Trophoblast cell (in vitro differentiated cells and primary cell): ENCODE measurements at regions not wholly inside any gene's neighbourhood (a gene's known extent, or its start where the extent isn't known, plus 50 kb on each side); places are given as distances from the start of the nearest gene placed in this dataset.

ENCODE experiments used
- DNase-seq, 2 donors: peaks; one replicate each; pipeline ENCODE4 v3.0.0-alpha.2; 2016
- H2AFZ ChIP-seq: 2 replicates; pipeline ENCODE4 v1.6.1; 2013; ENCODE audit warnings: low read length, moderate library complexity, mild to moderate bottlenecking; ENCODE audit not compliant: insufficient read depth, poor library complexity
- H2AK5ac ChIP-seq: 2 replicates; pipeline ENCODE4 v1.6.1; 2013; ENCODE audit warnings: mild to moderate bottlenecking, low read length
- H2BK120ac ChIP-seq: 2 replicates; pipeline ENCODE4 v1.6.1; 2013; ENCODE audit warnings: low read length, mild to moderate bottlenecking, moderate library complexity; ENCODE audit not compliant: insufficient read depth, poor library complexity
- H2BK12ac ChIP-seq: 2 replicates; pipeline ENCODE4 v1.6.1; 2013; ENCODE audit warnings: mild to moderate bottlenecking, low read length, moderate library complexity
- H2BK5ac ChIP-seq: 2 replicates; pipeline ENCODE4 v1.6.1; 2013; ENCODE audit warnings: low read length, low read depth, moderate library complexity, mild to moderate bottlenecking; ENCODE audit not compliant: poor library complexity
- H3K14ac ChIP-seq: 2 replicates; pipeline ENCODE4 v1.6.1; 2013; ENCODE audit warnings: mild to moderate bottlenecking, low read length
- H3K18ac ChIP-seq: 2 replicates; pipeline ENCODE4 v1.6.1; 2013; ENCODE audit warnings: mild to moderate bottlenecking, low read length
- H3K23ac ChIP-seq: 2 replicates; pipeline ENCODE4 v1.6.1; 2013; ENCODE audit warnings: low read length
- H3K27ac ChIP-seq: 2 replicates; pipeline ENCODE4 v1.5.1; 2013; ENCODE audit warnings: low read depth, mild to moderate bottlenecking, inconsistent platforms, low read length, moderate library complexity
- H3K27me3 ChIP-seq: 2 replicates; pipeline ENCODE4 v1.6.1; 2013; ENCODE audit warnings: inconsistent platforms, mild to moderate bottlenecking, low read length, moderate library complexity; ENCODE audit not compliant: insufficient read depth
- H3K36me3 ChIP-seq, 2 experiments: 1 replicate in 1 of 2; 2 replicates in 1 of 2; pipeline ENCODE4 v1.6.1; 2013; ENCODE audit warnings: low read length in 2 of 2, mild to moderate bottlenecking in 2 of 2, moderate library complexity in 1 of 2; ENCODE audit not compliant: insufficient read depth in 2 of 2, control insufficient read depth in 1 of 2
- H3K4ac ChIP-seq: 2 replicates; pipeline ENCODE4 v1.6.1; 2013; ENCODE audit warnings: low read depth, mild to moderate bottlenecking, low read length, moderate library complexity
- H3K4me1 ChIP-seq, 2 experiments: 1 replicate in 1 of 2; 2 replicates in 1 of 2; pipeline ENCODE4 v1.6.1; 2013; ENCODE audit warnings: low read length in 2 of 2, mild to moderate bottlenecking in 2 of 2, moderate library complexity in 1 of 2; ENCODE audit not compliant: insufficient read depth in 2 of 2, control insufficient read depth in 1 of 2
- H3K4me2 ChIP-seq: 2 replicates; pipeline ENCODE4 v1.6.1; 2013; ENCODE audit warnings: inconsistent platforms, mild to moderate bottlenecking, low read length, moderate library complexity
- H3K4me3 ChIP-seq: 2 replicates; pipeline ENCODE4 v1.5.1; 2013; ENCODE audit warnings: mild to moderate bottlenecking, low read depth, low read length, inconsistent platforms
- H3K79me1 ChIP-seq: one replicate; pipeline ENCODE4 v1.6.1; 2013; ENCODE audit warnings: low read length
- H3K79me2 ChIP-seq: 2 replicates; pipeline ENCODE4 v1.6.1; 2013; ENCODE audit warnings: low read length, mild to moderate bottlenecking; ENCODE audit not compliant: control insufficient read depth, insufficient read depth, poor library complexity
- H3K9ac ChIP-seq: 2 replicates; pipeline ENCODE4 v1.6.1; 2013; ENCODE audit warnings: mild to moderate bottlenecking, low read length
- H3K9me3 ChIP-seq: 2 replicates; pipeline ENCODE4 v1.6.1; 2013; ENCODE audit warnings: low read depth, mild to moderate bottlenecking, control low read depth, inconsistent platforms, low read length; ENCODE audit not compliant: insufficient read depth
- H4K12ac ChIP-seq: 2 replicates; pipeline ENCODE4 v1.6.1; 2013; ENCODE audit warnings: low read depth, mild to moderate bottlenecking, low read length, moderate library complexity
- H4K8ac ChIP-seq: 2 replicates; pipeline ENCODE4 v1.6.1; 2013; ENCODE audit warnings: low read depth, mild to moderate bottlenecking, low read length, moderate library complexity
- H4K91ac ChIP-seq: one replicate; pipeline ENCODE4 v1.6.1; 2013; ENCODE audit warnings: low read depth, mild to moderate bottlenecking, low read length, moderate library complexity
- WGBS: extraction: QIAGEN DNeasy Blood & Tissue Kit; methylation state at CpG from one replicate; pipeline ENCODE4 v1.1.7; 2013; ENCODE audit warnings: missing lambda C conversion rate; ENCODE audit not compliant: insufficient read length, insufficient coverage; ENCODE audit errors: extremely low coverage; 5-methylcytosine and 5-hydroxymethylcytosine counted together

- Histone ChIP-seq H4K8ac (no peak overlapping the region), H3K27ac (no peak overlapping the region), H3K27me3 (no peaks in the 10 kb centered on the region), H3K4ac (no peak overlapping the region), H4K12ac (no peak overlapping the region), H3K9me3 (no peaks in the 10 kb centered on the region), H3K4me3 (no peak overlapping the region), H3K23ac (no peak overlapping the region), H3K4me2 (no peak overlapping the region), H2BK5ac (no peak overlapping the region), H3K14ac (no peak overlapping the region), H2AK5ac (no peak overlapping the region), H3K9ac (no peak overlapping the region), H2BK120ac (no peak overlapping the region), H2BK12ac (no peak overlapping the region), H3K36me3 (no peaks in the 10 kb centered on the region), H3K18ac (no peak overlapping the region), H3K79me1 (no peaks in the 10 kb centered on the region), H3K79me2 (no peaks in the 10 kb centered on the region), H2AFZ (no peak overlapping the region), H3K4me1 (no peaks in the 10 kb centered on the region), H4K91ac (no peak overlapping the region)
- DNase-seq, result no peak
- WGBS, result no CpG with 5 or more reads among the region's 3 CpGs
These were observed 75.3 kb upstream of the STEAP1 start for GRCh38 chr7:90078921-90079320.

DNA sequence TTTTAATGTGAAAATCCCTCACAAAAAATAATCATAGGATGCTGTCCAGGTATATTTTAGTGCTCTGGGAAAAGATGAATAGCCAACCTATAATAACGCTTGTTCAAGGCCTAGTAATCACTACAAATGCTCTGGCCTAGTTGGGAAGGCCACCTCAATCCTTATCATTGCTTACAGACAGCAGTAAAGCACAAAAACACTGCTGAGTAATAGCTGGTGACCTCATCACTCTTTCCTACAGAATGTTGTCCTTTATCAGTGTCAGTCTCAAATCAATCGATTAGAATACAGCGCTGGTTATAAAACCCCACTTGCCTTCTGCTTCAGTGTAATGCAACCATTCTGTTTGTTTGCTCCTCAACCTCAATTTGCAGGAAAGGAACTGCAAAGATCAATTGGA, 72.6 kb upstream of the STEAP1 start:
- Histone ChIP-seq H2BK12ac (no peak overlapping the region), H3K9me3 (no peaks in the 10 kb centered on the region), H3K4ac (no peak overlapping the region), H3K27me3 (no peaks in the 10 kb centered on the region), H3K27ac (no peak overlapping the region), H3K4me1 (no peaks in the 10 kb centered on the region), H3K79me2 (no peaks in the 10 kb centered on the region), H2AK5ac (no peak overlapping the region), H3K18ac (no peak overlapping the region), H3K79me1 (no peaks in the 10 kb centered on the region), H3K23ac (no peak overlapping the region), H2AFZ (no peak overlapping the region), H4K91ac (no peak overlapping the region), H4K8ac (no peak overlapping the region), H3K36me3 (no peaks in the 10 kb centered on the region), H4K12ac (no peak overlapping the region), H2BK5ac (no peak overlapping the region), H3K4me2 (no peak overlapping the region), H3K14ac (no peak overlapping the region), H3K4me3 (no peak overlapping the region), H2BK120ac (no peak overlapping the region), H3K9ac (no peak overlapping the region)
- WGBS, result no CpG with 5 or more reads among the region's 3 CpGs
- no peak for DNase-seq

DNA sequence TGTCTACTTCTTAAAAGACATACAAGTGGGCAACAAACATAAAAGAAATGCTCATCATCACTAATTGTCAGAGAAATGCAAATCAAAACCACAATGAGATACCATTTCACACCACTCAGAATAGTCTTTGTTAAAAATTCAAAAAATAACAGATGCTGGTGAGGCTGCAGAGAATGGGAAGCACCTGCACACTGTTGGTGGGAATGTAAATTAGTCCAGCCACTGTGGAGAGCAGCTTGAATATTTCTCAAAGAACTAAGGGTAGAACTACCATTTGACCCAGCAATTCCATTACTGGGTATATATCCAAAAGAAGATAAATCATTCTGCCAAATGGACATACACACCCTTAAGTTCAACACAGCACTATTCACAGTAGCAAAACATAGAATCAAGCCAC, 61.8 kb upstream of the STEAP1 start:
- Histone ChIP-seq H3K18ac (no peak overlapping the region), H2BK5ac (no peak overlapping the region), H3K4me1 (no peaks in the 10 kb centered on the region)

DNA sequence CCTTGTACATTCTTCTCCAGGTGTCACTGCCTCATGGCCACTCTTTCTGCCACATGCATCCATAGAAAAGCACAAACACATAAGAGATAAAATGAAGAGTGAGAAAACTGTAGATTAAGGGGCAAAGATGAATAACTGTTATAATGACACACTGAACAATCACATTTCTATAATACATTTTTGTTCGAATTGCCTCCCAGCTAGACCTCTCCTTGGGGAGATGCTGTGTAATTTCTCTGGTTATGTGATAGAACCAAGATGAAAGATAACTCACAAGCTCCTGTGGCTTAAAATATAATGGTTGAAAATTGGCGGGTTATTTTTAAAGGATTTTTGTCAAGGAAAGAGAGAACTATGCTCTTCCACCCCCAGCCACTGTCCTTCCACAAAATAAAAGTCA, 60.2 kb upstream of the STEAP1 start:
- H3K4ac ChIP-seq, result no peak overlapping the region
- H3K9me3 ChIP-seq, result no peaks in the 10 kb centered on the region

More for the DNA sequence above, 61.8 kb upstream of the STEAP1 start:
- Histone ChIP-seq H2AK5ac (no peak overlapping the region), H3K9me3 (no peaks in the 10 kb centered on the region), H3K4me2 (no peak overlapping the region), H3K4me3 (no peak overlapping the region), H4K8ac (no peak overlapping the region), H3K14ac (no peak overlapping the region), H3K79me1 (no peaks in the 10 kb centered on the region), H4K12ac (no peak overlapping the region), H4K91ac (no peak overlapping the region), H3K9ac (no peak overlapping the region), H2BK12ac (no peak overlapping the region), H3K4ac (no peak overlapping the region), H3K36me3 (no peaks in the 10 kb centered on the region), H3K27me3 (no peaks in the 10 kb centered on the region), H2AFZ (no peak overlapping the region), H3K27ac (no peak overlapping the region), H3K23ac (no peak overlapping the region), H2BK120ac (no peak overlapping the region), H3K79me2 (no peaks in the 10 kb centered on the region)
- no peak for DNase-seq

More for the DNA sequence above, 60.2 kb upstream of the STEAP1 start:
- Histone ChIP-seq H3K4me3 (no peak overlapping the region), H3K4me1 (no peaks in the 10 kb centered on the region), H3K36me3 (no peaks in the 10 kb centered on the region), H4K12ac (no peak overlapping the region), H3K9ac (no peak overlapping the region), H2BK12ac (no peak overlapping the region), H3K79me2 (no peaks in the 10 kb centered on the region), H3K27ac (no peak overlapping the region), H3K79me1 (no peaks in the 10 kb centered on the region), H3K18ac (no peak overlapping the region), H2AFZ (no peak overlapping the region), H4K91ac (no peak overlapping the region), H2BK5ac (no peak overlapping the region), H3K4me2 (no peak overlapping the region), H3K14ac (no peak overlapping the region), H3K23ac (no peak overlapping the region), H3K27me3 (no peaks in the 10 kb centered on the region), H2BK120ac (no peak overlapping the region), H2AK5ac (no peak overlapping the region), H4K8ac (no peak overlapping the region)
- no peak for DNase-seq
- no CpG with 5 or more reads among the region's 2 CpGs for WGBS
